Islet precursor cell (in vitro differentiated cells): ENCODE measurements at regions not wholly inside any gene's neighbourhood (a gene's known extent, or its start where the extent isn't known, plus 50 kb on each side); places are given as distances from the start of the nearest gene placed in this dataset.
"Not testable (repeated sequence)": the region's sequence is repeated elsewhere in the genome, so short reads cannot be mapped to it uniquely, and the experiment has no call there.

ENCODE experiments used
- DNase-seq: peaks from one replicate; pipeline ENCODE4 v3.0.0-alpha.2; 2018

DNA sequence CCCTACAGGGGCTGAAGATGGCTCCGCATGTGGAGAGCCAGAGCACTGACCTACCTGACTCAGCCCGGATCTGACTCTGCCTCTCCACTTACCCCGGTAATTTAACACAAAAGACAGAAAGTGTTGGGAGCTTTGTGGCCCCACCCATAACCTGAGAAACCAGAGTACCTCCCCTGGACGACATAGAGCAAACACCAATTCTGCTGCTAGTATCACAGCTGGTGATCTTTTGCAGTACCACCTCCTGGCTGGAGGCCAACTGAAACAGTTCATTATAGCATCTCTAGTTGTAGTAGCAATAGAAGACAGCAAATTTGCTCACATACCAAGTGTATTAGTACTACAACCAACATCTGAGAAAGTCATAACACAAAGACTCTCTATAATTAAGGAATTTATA, 443.9 kb downstream of the KLHL4 start:
- DNase-seq = no peak

DNA sequence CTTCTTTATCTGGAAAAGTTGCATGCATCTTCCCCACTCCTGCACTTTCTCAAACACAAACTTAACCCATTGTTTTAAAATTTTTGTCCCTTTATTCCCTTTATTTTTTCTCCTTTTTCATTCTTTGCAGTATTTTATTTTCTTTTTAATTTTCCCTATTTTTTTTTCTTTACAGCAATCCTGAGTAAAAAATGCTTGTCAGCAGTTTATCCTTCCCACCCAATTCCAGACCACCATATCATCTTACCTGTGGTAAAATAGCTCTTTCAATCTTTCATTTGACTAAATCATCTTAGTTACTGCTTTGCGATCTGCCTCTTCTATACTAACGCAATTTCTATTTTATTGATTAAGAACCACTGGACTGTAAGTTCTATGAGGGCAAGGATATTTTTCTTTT, 450.5 kb downstream of the KLHL4 start:
- DNase-seq = no peak

DNA sequence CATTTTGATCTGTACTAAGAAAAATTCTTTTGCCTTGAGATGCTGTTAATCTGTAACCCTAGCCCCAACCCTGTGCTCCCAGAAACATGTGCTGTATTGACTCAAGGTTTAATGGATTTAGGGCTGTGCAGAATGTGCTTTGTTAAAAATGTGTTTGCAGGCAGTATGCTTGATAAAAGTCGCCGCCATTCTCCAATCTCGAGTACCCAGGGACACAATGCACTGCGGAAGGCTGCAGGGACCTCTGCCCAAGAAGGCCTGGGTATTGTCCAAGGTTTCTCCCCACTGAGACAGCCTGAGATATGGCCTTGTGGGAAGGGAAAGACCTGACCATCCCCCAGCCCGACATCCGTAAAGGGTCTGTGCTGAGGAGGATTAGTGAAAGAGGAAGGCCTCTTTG, 454.5 kb downstream of the KLHL4 start:
- DNase-seq = not testable (repeated sequence)

DNA sequence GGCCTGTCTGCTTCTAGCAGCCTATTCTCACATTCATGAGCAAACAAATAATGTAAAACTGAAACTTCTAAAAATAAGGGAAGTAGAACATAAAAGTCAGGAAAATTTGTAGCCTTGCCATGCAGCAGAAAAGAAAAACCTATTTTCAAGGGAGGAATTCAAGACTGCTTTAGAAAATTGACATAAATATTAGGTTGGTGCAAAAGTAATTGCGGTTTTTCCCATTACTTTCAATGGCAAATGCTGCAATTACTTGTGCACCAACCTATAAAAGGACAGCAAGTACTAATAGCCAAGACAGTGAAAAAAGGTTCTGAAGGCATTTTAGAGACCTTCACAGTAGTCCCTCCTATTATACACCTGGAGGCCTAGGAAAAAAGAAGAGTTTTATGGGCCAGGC, 457.8 kb downstream of the KLHL4 start:
- no peak for DNase-seq

DNA sequence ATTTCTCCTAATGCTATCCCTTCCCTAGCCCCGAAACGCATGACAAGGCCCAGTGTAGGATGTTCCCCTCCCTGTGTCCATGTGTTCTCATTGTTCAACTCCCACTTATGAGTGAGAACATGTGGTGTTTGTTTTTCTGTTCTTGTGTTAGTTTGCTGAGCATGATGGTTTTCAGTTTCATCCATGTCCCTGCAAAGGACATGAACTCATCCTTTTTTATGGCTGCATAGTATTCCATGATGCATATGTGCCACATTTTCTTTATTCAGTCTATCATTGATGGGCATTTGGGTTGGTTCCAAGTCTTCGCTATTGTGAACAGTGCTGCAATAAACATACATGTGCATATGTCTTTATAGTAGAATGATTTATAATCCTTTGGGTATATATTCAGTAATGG, 490.3 kb downstream of the KLHL4 start:
- not testable (repeated sequence) for DNase-seq

DNA sequence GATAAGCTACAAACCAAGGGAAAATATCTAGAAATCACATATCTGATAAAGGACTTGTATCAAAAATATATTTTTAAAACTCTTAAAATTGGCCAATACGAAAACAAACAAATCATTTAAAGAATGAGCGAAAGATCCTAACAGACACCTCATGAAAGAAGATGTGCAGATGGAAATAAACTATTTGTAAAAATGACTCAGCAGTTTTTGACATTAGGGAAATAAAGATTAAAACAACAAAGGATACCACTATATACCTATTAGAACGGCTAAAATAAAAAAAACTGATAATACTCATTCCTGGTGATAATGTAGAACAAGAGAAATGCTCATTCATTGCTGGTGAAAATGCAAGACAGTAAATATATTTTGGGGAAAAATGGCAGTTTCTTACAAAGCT, 506.4 kb downstream of the KLHL4 start:
- DNase-seq = no peak

DNA sequence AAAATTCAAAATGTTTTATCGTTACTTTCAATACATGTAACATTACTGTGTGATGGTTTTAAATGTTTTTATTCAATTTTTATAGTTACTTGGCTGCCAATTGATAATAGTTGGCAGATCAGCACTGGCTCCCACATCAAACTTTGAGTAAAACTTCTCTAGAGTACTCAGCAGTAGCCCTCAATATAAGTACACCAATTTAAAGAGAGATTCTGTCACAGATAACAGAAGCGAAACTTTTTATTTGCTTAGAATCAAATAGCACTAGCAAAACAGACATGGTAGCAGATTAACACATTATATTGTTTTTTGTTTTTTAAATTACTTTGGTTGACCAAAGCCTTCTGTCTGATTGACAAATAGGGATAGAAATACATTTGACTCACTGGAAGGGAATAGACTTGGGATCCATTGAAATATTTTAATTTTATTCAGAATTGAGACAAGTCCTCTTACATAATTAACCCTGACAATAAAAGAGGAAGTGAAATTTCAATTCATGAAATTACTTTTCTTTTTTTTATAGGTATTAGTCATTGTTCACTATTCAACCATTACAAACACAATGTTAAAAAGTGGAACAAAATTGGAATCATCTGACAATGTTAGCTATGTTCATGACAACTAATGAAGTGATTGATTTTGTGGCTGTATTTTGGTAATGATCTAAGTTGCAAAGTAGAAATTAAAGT, 554.9 kb downstream of the KLHL4 start:
- DNase-seq = no peak

DNA sequence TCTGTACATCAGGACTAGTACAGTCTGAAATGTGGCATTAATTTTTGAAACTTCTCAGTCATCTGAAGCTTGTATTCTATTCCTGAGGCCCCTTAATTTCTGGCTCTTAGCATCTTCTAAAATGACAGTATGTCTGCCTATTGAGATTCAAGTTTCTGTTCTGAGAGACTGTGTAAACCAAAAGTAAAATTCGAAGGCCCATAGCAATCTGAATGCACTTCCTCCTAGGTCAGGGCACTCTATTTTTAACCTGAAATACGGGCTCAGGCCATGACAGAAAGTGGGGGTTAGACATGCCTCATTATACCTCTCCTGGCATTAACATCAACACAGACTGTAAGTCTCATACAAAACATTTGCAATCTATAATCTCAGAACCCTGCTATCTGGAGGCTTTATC, 584.4 kb downstream of the KLHL4 start:
- no peak for DNase-seq

DNA sequence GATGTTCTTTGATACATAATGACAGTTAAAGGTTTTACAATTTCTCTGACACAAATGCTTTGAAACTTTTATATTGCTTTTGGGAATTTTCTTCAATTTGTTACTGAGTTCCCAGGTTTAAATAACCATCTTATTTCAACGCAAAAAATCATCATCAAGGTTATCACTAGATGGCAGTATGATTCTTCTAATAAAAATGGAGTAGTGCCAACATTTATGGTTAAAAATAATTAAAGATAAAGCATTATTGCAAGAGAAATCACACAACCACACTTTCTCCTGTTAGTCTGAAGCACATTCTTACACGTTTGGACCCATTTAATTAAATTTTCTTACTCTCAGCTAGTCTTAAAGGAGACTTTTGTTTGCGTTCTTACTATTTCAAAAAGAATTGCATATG, 611.3 kb upstream of the CPXCR1 start:
- no peak for DNase-seq

DNA sequence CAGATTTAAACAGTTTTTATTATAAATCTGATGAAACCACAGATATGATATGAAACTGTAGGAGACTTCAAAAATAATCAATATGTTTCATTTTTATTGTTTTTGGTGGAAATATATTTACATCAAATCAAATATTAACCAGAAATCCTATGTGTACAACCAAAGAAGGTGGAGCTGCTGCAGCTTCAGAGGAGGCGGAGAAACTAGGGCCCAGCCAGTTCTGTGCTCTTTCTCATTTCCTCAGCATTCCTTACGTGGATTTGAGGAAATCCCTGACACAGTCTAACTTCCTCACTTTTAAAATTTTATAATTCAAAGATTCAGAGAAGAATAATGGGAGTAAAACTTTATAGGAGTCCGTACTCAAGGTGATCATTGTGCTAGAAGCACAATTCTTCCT, 610.7 kb upstream of the CPXCR1 start:
- no peak for DNase-seq

DNA sequence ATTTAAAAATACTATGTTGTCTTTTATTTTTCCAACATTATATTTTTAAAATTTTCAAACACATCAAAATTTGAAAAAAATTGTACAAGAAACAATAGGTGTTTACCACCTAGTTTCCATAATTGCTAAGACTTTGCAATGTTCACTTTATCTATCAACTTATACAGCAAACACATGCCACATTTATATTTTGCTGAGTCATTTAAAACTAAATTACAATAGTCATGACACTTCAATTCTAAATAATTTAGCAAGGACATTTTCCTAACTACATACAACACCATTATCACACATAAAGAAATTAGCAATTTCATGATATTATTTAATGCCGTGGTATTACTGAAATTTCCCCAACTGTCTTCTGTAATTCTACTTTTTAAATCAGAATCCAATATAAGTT, 600.4 kb upstream of the CPXCR1 start:
- no peak for DNase-seq

DNA sequence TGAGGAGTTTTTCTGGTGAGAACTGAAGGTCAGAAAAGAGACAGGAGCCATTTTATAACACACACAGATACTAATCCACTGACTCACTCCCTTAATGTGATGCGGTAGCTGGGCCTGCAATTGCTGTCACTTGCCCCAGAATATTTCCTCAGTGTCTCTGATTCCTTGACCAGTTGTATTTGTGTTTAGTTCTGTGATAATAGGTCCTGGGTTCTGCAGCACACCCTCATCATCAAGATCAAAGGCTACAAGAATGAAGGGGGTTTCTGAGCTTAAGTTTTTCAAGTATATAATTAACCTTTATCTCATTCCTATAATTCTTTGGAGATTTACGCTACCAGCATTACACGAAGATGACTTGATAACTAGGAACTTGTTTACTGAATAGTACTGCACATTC, 576.5 kb upstream of the CPXCR1 start:
- peak; percentile 64 for DNase-seq

DNA sequence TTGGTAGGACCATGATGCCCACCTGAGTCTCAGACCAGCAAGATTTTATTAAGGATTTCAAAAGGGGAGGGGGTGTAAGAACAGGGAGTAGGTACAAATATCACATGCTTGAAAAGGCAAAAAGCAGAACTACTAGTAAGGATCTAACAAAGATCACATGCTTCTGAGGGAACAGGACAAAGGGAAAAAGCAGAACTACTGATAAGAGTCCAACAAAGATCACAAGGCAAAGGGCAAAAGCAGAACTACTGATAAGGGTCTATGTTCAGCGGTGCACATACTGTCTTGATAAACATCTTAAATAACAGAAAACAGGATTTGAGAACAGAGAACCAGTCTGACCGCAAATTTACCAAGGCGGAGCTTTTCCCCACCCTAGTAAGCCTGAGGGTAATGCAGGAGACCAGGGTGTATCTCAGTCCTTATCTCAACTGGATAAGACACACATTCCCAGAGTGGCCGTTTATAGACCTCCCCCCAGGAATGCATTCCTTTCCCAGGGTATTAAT, 573.0 kb upstream of the CPXCR1 start:
- DNase-seq = not testable (repeated sequence)

DNA sequence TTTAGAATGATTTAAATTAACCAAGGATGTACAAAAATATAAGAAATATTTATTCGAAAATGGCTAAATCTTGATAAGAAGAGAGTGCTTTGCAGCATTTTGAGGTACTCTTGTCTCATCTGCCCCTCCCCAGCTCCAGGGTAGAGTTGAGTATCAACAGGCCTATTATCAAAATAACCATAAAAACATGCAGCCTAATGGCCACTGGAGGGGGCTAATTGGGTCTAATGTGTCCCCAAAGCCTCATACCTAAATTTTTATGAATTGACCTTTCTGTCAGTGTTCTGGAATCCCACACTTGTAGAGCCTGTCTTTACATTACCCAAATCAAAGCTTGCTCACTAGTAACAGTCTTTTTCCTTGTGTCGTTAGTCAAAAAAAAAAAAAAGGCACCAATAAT, 544.9 kb upstream of the CPXCR1 start:
- DNase-seq = no peak

DNA sequence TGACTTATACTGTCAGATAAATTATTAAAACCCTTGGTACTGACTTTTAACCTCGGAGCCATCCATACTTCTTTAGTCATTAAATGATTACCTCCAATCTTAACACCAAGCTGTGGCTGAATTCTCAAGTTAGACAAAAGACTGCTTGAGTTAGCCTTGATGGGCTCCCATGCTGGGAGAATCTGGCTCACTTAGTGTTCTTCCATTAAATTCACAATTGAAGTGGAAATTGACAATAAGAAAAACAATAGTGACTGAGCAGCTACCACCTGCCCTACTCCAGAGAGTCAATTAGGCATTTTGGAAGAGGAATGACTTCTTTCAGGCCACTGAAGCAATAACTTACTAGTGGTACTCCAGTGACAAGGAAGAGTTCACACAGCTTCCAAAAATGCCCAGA, 503.0 kb upstream of the CPXCR1 start:
- DNase-seq = no peak

DNA sequence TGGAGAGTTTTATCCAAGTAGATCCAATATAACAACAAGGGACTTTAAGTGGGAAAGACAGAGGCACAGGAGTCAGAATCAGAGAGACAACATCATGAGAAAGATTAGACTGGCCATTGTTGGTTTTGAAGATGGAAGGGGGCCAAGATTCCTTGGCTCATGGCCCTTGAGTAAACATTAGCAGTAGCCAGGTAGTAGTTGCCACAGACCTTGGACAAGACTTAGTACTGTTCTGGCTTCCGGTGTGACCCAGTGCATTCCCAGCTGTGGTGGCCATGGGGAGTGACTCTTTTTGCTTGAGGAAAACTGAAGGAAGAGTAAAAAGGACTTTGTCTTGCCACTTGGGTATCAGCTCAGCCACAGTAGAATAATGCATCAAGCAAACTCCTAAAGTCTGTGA, 462.2 kb upstream of the CPXCR1 start:
- no peak for DNase-seq

DNA sequence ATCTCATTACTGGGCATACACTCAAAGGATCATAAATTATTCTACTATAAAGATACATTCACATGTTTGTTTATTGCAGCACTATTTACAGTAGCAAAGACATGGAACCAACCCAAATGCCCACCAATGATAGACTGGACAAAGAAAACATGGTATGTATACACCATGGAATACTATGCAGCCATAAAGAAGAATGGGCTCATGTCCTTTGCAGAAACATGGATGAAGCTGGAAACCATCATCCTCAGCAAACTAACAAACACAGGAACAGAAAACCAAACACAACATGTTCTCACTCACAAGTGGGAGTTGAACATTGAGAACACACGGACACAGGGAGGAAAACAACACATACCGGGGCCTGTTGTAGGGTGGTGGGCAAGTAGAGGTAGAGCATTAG, 433.1 kb upstream of the CPXCR1 start:
- DNase-seq = not testable (repeated sequence)

DNA sequence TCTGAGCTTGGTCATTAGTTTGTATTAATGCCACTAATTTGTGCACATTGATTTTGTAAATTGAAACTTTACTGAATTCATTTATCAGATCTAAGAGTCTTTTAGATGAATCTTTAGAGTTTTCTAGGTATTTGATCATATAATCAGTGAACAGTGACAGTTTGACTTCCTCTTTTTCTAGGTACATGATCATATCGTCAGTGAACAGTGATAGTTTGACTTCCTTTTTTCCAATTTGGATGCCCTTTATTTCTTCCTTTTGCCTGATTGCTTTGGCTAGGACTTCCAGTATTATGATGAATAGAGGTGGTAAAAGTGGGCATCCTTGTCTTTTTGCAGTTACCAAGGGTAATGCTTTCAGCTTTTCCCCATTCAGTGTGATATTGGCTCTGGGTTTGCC, 421.4 kb upstream of the CPXCR1 start:
- DNase-seq = no peak

DNA sequence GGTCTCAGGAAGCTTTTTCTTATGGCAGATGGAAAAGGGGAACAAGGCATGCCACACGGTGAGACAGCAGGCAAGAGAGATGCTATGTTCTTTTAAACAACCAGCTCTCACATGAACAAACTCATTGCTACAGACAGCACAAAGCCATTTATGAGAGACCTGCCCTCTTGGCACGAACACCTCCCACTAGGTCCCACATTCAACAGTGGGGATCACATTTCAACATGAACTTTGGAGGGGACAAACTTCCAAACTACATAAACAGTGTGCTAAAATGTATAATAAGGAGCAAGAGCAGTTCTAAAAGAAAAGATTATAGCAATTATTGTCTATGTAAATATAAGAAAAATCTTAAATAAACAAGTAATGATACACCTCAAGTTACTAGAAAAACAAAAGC, 391.8 kb upstream of the CPXCR1 start:
- no peak for DNase-seq

DNA sequence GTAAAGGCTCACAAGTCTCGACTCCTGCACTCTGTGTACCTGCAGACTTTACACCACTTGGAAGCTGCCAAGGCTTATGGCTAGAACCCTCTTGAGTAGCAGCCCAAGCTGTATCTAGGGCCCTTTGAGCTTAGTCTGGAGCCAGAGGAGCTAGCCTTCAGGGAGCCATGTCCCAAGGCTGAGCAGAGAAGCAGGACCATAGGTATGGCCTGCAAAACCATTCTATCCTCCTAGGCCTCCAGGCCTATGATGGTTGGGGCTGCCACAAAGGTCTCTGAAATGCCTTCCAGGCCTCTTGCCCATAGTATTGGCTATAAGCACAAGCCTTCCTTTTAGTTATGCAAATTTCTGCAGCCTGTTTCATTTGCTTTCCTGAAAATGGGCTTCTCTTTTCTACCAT, 380.7 kb upstream of the CPXCR1 start:
- DNase-seq = no peak

DNA sequence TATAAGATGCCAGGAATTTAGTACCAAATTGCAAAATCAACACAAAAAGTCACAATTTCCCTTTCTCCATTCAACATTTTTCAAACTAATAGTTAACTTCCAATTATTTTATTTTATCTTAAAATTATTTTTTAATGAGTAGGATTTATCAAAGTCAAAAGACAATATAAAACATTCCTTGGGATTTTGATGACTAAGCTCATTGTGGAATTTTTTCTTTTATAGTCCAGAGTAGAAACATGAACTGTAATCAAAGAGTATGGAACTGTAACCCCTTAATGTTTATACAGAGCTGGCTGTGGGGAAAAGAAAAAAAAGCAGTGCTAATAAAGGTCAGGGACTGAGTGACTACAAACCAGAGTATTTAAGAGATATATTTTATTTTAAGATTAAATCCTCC, 368.6 kb upstream of the CPXCR1 start:
- DNase-seq = no peak

DNA sequence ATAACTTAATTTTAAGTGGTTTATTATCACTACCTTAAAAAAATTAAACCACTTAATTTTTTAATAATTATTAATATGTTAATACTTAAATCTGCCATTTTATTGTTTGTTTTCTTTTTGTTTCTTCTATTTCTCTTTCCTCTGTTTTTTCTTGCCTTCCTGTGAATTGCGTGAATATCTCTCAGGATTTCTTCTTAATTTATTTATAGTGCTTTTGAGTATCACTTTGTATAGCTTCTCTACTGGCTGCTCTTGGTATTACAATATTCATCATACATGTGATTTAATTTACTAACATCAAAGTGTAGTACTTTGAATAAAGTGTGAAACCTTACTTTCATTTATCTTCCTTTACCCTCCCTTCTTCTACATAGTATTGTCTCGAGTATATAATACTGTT, 349.5 kb upstream of the CPXCR1 start:
- DNase-seq = no peak

DNA sequence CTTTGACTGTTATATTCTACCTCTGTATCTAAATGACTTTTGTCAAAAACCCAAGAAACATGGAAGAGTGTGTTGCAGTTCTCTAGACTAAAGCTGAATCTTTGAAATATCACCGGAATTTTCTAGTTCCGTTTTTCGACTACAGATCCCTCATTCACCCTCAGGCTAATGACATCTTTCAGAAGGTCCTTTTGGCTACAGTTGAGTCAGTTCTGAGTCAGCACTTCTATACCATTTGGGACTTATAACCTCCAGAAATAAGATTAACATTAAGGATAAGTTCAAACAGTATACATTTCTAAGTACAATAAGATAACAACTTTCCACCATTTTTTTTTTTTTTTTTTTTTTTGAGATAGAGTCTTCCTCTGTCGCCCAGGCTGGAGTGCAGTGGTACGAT, 331.0 kb upstream of the CPXCR1 start:
- DNase-seq = no peak

DNA sequence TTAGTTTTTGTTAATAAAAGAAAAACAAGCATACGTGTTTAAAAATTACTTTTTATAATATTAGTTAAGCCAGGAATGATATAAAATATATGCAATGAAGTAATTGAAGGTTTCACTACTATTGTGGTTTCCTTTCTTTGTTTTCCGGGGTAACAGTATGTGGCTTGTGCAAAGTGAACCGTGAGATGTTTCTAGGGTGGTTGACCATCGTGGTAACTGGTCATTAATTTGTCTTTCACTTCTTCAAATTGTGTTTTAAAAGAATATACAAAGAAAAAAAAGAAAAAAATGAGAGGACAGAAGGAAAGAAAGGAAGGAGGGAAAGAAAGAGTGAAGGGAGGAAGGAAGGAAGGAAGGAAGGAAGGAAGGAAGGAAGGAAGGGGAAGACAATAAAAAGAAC, 330.1 kb upstream of the CPXCR1 start:
- no peak for DNase-seq

DNA sequence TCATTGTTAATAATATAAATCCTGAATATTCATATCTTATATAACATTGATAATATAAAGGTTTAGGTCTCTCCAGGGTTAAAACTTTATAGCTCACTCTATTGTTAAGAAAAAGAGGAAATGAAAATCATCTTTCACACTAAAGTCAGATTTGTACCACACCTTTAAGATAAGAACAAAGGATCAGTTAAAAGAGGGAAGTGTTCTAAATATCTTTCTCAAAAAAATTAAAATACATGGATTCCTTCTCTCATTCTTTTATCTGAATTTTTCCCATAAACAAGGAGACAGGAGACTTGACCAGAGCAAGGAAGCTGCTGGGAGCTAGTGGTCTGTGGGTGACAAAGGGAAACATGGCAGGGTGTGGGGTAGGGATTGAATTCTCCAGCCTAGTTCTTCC, 323.0 kb upstream of the CPXCR1 start:
- no peak for DNase-seq

DNA sequence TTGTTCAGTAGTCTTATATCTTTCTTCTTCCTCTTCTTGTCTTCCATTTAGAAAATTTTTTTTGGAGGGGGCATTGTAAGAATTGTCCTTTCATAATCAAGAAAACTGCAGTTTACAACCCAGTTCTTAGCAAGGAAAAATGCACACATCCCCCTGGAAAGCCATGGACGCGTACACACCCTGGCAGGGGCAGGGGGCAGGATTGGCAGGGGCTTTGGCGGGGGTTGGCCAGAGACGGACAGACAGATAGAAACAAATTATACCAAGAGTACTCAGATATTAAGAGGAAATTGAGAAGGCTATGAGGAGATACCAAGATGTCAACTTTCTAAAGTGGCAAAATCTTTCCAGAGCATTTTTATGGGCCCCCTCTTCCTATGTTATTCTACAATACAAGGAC, 322.5 kb upstream of the CPXCR1 start:
- DNase-seq = no peak
